Hepatocyte (in vitro differentiated cells): ENCODE measurements at regions not wholly inside any gene's neighbourhood (a gene's known extent, or its start where the extent isn't known, plus 50 kb on each side); places are given as distances from the start of the nearest gene placed in this dataset.

ENCODE experiments used
- DNase-seq: peaks from one replicate; pipeline ENCODE4 v3.0.0-alpha.2; 2016; ENCODE audit warnings: low spot score
- H2AFZ ChIP-seq: fragments of 200-600 bp; sonication (generic); 2 replicates; pipeline ENCODE4 v1.6.0; 2016; ENCODE audit warnings: antibody characterized with exemption, mild to moderate bottlenecking
- H3K27ac ChIP-seq: fragments of 200-600 bp; sonication (generic); 2 replicates; pipeline ENCODE4 v1.5.1; 2016; ENCODE audit warnings: mild to moderate bottlenecking
- H3K27me3 ChIP-seq: fragments of 200-600 bp; sonication (generic); 2 replicates; pipeline ENCODE4 v1.6.1; 2016
- H3K36me3 ChIP-seq: fragments of 200-600 bp; sonication (generic); replicated peaks from 2 replicates; pipeline ENCODE4 v1.5.1; 2016; ENCODE audit warnings: low read depth; ENCODE audit not compliant: insufficient read depth
- H3K4me1 ChIP-seq: fragments of 200-600 bp; sonication (generic); 2 replicates; pipeline ENCODE4 v1.5.1; 2016; ENCODE audit warnings: mild to moderate bottlenecking, moderate library complexity; ENCODE audit not compliant: insufficient read depth
- H3K4me2 ChIP-seq: fragments of 200-600 bp; sonication (generic); 2 replicates; pipeline ENCODE4 v1.6.0; 2016
- H3K4me3 ChIP-seq: fragments of 200-600 bp; sonication (generic); 2 replicates; pipeline ENCODE4 v1.5.1; 2016; ENCODE audit warnings: mild to moderate bottlenecking
- H3K79me2 ChIP-seq: fragments of 200-600 bp; sonication (generic); 2 replicates; pipeline ENCODE4 v1.6.0; 2017; ENCODE audit warnings: mild to moderate bottlenecking
- H3K9me2 ChIP-seq: fragments of 200-600 bp; sonication (generic); replicated peaks from 2 replicates; pipeline ENCODE4 v1.6.0; 2017; ENCODE audit warnings: mild to moderate bottlenecking; ENCODE audit not compliant: insufficient read depth
- H3K9me3 ChIP-seq: fragments of 200-600 bp; sonication (generic); 2 replicates; pipeline ENCODE4 v1.5.1; 2016; ENCODE audit warnings: low read depth, mild to moderate bottlenecking
- H4K20me1 ChIP-seq: fragments of 200-600 bp; sonication (generic); 2 replicates; pipeline ENCODE4 v1.6.0; 2016; ENCODE audit warnings: mild to moderate bottlenecking; ENCODE audit not compliant: insufficient read depth, poor library complexity, severe bottlenecking
- CTCF ChIP-seq: fragments of 200-600 bp; sonication (generic); IDR thresholded peaks from 2 replicates; pipeline ENCODE4 v1.5.1; 2016; ENCODE audit warnings: antibody characterized with exemption, mild to moderate bottlenecking; ENCODE audit not compliant: poor library complexity
- EZH2 ChIP-seq: fragments of 200-600 bp; sonication (generic); IDR thresholded peaks from 2 replicates; pipeline ENCODE4 v1.6.1; 2016; ENCODE audit warnings: antibody characterized with exemption, mild to moderate bottlenecking, borderline replicate concordance
- EZH2phosphoT487 ChIP-seq: fragments of 200-600 bp; sonication (generic); IDR thresholded peaks from one replicate; pipeline ENCODE4 v1.6.1; 2018; ENCODE audit warnings: antibody characterized with exemption, mild to moderate bottlenecking, low read depth, moderate library complexity; ENCODE audit not compliant: unreplicated experiment, severe bottlenecking
- WGBS: methylation state at CpG from one replicate; pipeline ENCODE4 v1.1.6; 2016; ENCODE audit warnings: low lambda C conversion rate; ENCODE audit errors: missing lambda C conversion rate; 5-methylcytosine and 5-hydroxymethylcytosine counted together

GRCh38 chr21:21715266-21715969 lies 717.2 kb downstream of the NCAM2 start:
- H3K36me3 ChIP-seq = no peaks in the 10 kb centered on the region
- H3K27me3 ChIP-seq = no peaks in the 10 kb centered on the region
- H3K4me3 ChIP-seq = no peak overlapping the region
- 89% methylated on average over 7 of the region's 7 CpGs for WGBS
- H2AFZ ChIP-seq = no peak overlapping the region
- H3K4me1 ChIP-seq = no peaks in the 10 kb centered on the region
- H4K20me1 ChIP-seq = no peaks in the 10 kb centered on the region
- no peaks in the 10 kb centered on the region for H3K9me3 ChIP-seq
- H3K9me2 ChIP-seq = no peaks in the 10 kb centered on the region
- H3K27ac ChIP-seq = no peak overlapping the region
- TF ChIP-seq EZH2 (no peak), CTCF (no peak), EZH2phosphoT487 (no peak)
- H3K79me2 ChIP-seq = no peaks in the 10 kb centered on the region
- DNase-seq = no peak
- no peak overlapping the region for H3K4me2 ChIP-seq

- TF ChIP-seq CTCF = no peak
- TF ChIP-seq EZH2 = no peak
- no peak for TF ChIP-seq EZH2phosphoT487
- no peak for DNase-seq
- 98% methylated on average over 2 of the region's 2 CpGs for WGBS
These were observed 724.5 kb downstream of the NCAM2 start for GRCh38 chr21:21722731-21723130.

GRCh38 chr21:21730512-21730911 lies 732.3 kb downstream of the NCAM2 start:
- Histone ChIP-seq H3K4me3 (no peak overlapping the region), H3K27ac (no peak overlapping the region), H3K4me2 (no peak overlapping the region), H3K4me1 (no peaks in the 10 kb centered on the region), H3K36me3 (no peaks in the 10 kb centered on the region), H3K9me3 (no peaks in the 10 kb centered on the region), H3K79me2 (no peaks in the 10 kb centered on the region), H4K20me1 (no peaks in the 10 kb centered on the region), H3K9me2 (no peaks in the 10 kb centered on the region), H2AFZ (no peak overlapping the region), H3K27me3 (no peaks in the 10 kb centered on the region)
- WGBS = 83% methylated on average over 5 of the region's 5 CpGs
- no peak for DNase-seq
- TF ChIP-seq CTCF = no peak
- TF ChIP-seq EZH2phosphoT487 = no peak
- no peak for TF ChIP-seq EZH2

More at GRCh38 chr21:21722731-21723130, 724.5 kb downstream of the NCAM2 start:
- no peaks in the 10 kb centered on the region for H3K36me3 ChIP-seq
- H3K27me3 ChIP-seq = no peaks in the 10 kb centered on the region
- no peaks in the 10 kb centered on the region for H4K20me1 ChIP-seq
- no peak overlapping the region for H2AFZ ChIP-seq
- no peaks in the 10 kb centered on the region for H3K9me2 ChIP-seq
- no peaks in the 10 kb centered on the region for H3K79me2 ChIP-seq
- no peak overlapping the region for H3K27ac ChIP-seq
- no peak overlapping the region for H3K4me2 ChIP-seq
- H3K9me3 ChIP-seq = no peaks in the 10 kb centered on the region
- H3K4me1 ChIP-seq = no peaks in the 10 kb centered on the region
- H3K4me3 ChIP-seq = no peak overlapping the region
